H1 (cell line): ENCODE measurements at regions not wholly inside any gene's neighbourhood (a gene's known extent, or its start where the extent isn't known, plus 50 kb on each side); places are given as distances from the start of the nearest gene placed in this dataset.

Experiments used
- ASH2L ChIP-seq: fragments of 200-600, 300-600 bp; sonication (generic); IDR thresholded peaks from one replicate; pipeline ENCODE4 v1.7.1; 2017; ENCODE audit warnings: low read length
- EP300 ChIP-seq, 2 experiments: IDR thresholded peaks; 1 replicate in 1 of 2; 2 replicates in 1 of 2; pipeline ENCODE4 v1.6.1; 2011 to 2012; ENCODE audit warnings: low read depth in 2 of 2, low read length in 2 of 2, mild to moderate bottlenecking in 2 of 2, borderline replicate concordance in 1 of 2, inconsistent platforms in 1 of 2, moderate library complexity in 1 of 2
- EZH2 ChIP-seq: fragments of 200-600 bp; sonication (generic); IDR thresholded peaks from 2 replicates; pipeline ENCODE4 v1.7.1; 2012; ENCODE audit warnings: low read depth, mild to moderate bottlenecking, moderate library complexity, low read length, inconsistent platforms; ENCODE audit not compliant: severe bottlenecking
- JUND ChIP-seq: IDR thresholded peaks from 2 replicates; pipeline ENCODE4 v1.6.1; 2011; ENCODE audit warnings: mild to moderate bottlenecking, improper control_type of control experiment, low read length
- POLR2AphosphoS5 ChIP-seq: IDR thresholded peaks from 2 replicates; pipeline ENCODE4 v1.6.1; 2011; ENCODE audit warnings: low read depth, low read length
- RFX5 ChIP-seq: IDR thresholded peaks from 2 replicates; pipeline ENCODE4 v1.6.1; 2011; ENCODE audit warnings: low read depth, low read length, improper control_type of control experiment, borderline replicate concordance
- TAF1 ChIP-seq: IDR thresholded peaks from 2 replicates; pipeline ENCODE4 v1.6.1; 2011; ENCODE audit warnings: mild to moderate bottlenecking, low read depth, low read length
- TF ChIP-seq, protein P1 (sequence below), 3 experiments: IDR thresholded peaks; 1 replicate in 2 of 3; 2 replicates in 1 of 3; pipeline versions ENCODE4 v1.5.1 to v1.6.1; 2011; ENCODE audit warnings: low read length in 3 of 3, mild to moderate bottlenecking in 3 of 3, inconsistent platforms in 2 of 3, low read depth in 1 of 3, moderate library complexity in 1 of 3; ENCODE audit not compliant: insufficient read depth in 1 of 3; ENCODE audit errors: control extremely low read depth in 1 of 3

DNA sequence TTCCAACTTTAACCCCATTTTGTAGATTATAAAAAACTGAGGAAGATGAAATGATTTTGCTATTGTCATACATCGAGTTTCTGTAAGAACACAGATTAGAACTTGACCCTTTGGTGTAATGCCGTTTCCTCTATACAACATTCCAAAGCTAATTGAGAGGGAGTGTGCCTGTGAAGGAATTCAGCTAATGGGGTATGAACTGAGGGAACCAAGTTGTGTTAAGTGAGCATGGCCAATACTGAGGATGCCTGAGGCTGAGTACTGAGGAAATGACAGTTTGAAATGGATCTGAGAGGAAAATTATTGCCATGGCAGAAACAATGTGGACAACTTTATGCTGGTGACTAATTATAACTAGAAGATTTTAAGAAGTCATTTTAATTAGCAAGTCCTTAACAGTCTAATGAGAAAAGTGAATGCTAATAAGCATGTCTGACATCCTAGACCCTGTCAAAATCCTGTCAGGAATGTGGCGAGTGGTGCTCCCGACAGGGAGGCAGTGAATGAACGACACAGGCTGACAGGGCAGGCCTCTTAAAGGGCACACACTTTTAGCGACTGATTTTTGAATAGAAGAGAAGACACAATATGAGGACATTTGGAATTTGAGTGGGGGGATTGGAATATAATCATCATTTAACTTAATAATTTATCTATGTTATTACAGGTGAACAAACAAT is 262.5 kb downstream of the HLX start:
- TF ChIP-seq EP300 (IDR thresholded peaks at IDR 0.05; ENCODE audit: borderline replicate concordance in 1 of 2, low read depth in 2 of 2, low read length in 2 of 2), result no peak
- no peak for TF ChIP-seq RFX5
- TF ChIP-seq, protein P1, sequence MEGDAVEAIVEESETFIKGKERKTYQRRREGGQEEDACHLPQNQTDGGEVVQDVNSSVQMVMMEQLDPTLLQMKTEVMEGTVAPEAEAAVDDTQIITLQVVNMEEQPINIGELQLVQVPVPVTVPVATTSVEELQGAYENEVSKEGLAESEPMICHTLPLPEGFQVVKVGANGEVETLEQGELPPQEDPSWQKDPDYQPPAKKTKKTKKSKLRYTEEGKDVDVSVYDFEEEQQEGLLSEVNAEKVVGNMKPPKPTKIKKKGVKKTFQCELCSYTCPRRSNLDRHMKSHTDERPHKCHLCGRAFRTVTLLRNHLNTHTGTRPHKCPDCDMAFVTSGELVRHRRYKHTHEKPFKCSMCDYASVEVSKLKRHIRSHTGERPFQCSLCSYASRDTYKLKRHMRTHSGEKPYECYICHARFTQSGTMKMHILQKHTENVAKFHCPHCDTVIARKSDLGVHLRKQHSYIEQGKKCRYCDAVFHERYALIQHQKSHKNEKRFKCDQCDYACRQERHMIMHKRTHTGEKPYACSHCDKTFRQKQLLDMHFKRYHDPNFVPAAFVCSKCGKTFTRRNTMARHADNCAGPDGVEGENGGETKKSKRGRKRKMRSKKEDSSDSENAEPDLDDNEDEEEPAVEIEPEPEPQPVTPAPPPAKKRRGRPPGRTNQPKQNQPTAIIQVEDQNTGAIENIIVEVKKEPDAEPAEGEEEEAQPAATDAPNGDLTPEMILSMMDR (IDR thresholded peaks at IDR 0.05; ENCODE audit: control extremely low read depth in 1 of 3, insufficient read depth in 1 of 3, low read depth in 1 of 3, low read length in 3 of 3), result no peak
- no peak for TF ChIP-seq ASH2L
- no peak for TF ChIP-seq EZH2
- no peak for TF ChIP-seq POLR2AphosphoS5
- no peak for TF ChIP-seq TAF1
- TF ChIP-seq JUND, result no peak
